ENCODE measurements at regions not wholly inside any gene's neighbourhood (a gene's known extent, or its start where the extent isn't known, plus 50 kb on each side); places are given as distances from the start of the nearest gene placed in this dataset.

- no peak for TF ChIP-seq ZFX (IDR thresholded peaks at IDR 0.05; ENCODE audit: borderline replicate concordance)
- TF ChIP-seq CTCF (IDR thresholded peaks at IDR 0.05), result no peak
- no peak overlapping the region for H3K27ac ChIP-seq
These were observed 297.0 kb downstream of the HNRNPD start for GRCh38 chr4:82076809-82077208.

GRCh38 chr4:82076359-82076758 lies 297.4 kb downstream of the HNRNPD start:
- TF ChIP-seq CTCF (IDR thresholded peaks at IDR 0.05), result no peak
- H3K27ac ChIP-seq, result no peak overlapping the region

- H3K27ac ChIP-seq, result no peak overlapping the region
- TF ChIP-seq ZFX (IDR thresholded peaks at IDR 0.05; ENCODE audit: borderline replicate concordance) (no peak), CTCF (IDR thresholded peaks at IDR 0.05) (no peak)
These were observed 301.8 kb downstream of the HNRNPD start for GRCh38 chr4:82071951-82072350.

GRCh38 chr4:82069883-82070638 lies 303.7 kb downstream of the HNRNPD start:
- H3K27ac ChIP-seq, result no peak overlapping the region

GRCh38 chr4:82063017-82063416 lies 310.8 kb downstream of the HNRNPD start:
- H3K27ac ChIP-seq, result no peak overlapping the region
- TF ChIP-seq CTCF (IDR thresholded peaks at IDR 0.05) (no peak), ZFX (IDR thresholded peaks at IDR 0.05; ENCODE audit: borderline replicate concordance) (no peak)

More at GRCh38 chr4:82069883-82070638, 303.7 kb downstream of the HNRNPD start:
- no peak for TF ChIP-seq ZFX (IDR thresholded peaks at IDR 0.05; ENCODE audit: borderline replicate concordance)
- TF ChIP-seq CTCF (IDR thresholded peaks at IDR 0.05), result no peak

GRCh38 chr4:82057990-82058544 lies 315.7 kb downstream of the HNRNPD start:
- no peak overlapping the region for H3K27ac ChIP-seq
- TF ChIP-seq ZFX (IDR thresholded peaks at IDR 0.05; ENCODE audit: borderline replicate concordance) (no peak), CTCF (IDR thresholded peaks at IDR 0.05) (no peak)

GRCh38 chr4:82055156-82055555 lies 318.6 kb downstream of the HNRNPD start:
- no peak overlapping the region for H3K27ac ChIP-seq
- TF ChIP-seq CTCF (IDR thresholded peaks at IDR 0.05), result no peak
- no peak for TF ChIP-seq ZFX (IDR thresholded peaks at IDR 0.05; ENCODE audit: borderline replicate concordance)

All from 22Rv1 (cell line).